ENCODE measurements at regions not wholly inside any gene's neighbourhood (a gene's known extent, or its start where the extent isn't known, plus 50 kb on each side); places are given as distances from the start of the nearest gene placed in this dataset.

DNA sequence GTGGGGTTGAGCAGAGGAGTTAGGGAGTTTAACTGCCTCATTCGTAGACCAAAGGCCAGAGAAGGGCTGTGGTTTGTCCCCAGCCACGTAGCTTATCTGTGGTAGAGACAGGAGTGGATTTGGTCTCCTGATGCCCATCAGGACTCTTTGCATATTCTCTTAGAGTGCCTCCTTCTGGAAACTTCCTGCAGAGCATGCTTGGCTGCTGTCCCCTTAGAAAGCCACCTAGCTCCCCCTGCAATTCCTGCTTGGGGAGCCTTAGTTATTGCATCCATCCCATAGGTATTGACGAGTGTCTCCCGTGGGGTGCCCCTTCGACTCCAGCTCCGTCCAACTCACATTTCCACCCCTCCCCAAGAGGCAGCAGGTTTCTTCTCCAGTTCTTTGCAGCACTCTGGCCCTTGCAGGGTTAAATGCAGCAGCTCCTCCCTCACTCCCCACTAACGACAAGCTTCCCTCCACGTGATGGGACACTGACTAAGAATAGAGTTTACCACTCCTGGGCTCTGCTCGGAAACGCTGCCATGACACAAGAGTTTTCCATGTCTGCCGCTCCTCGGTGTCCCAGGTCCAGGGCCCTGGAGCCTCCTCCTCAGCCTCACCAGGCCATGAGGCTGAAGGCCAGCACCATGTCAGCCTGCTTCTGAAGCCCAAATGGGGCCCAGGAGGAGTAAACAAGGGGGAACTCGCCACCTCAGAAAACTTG, 147.8 kb upstream of the UNC5B start:
- H3K27ac ChIP-seq (ENCODE audit: low read depth, low read length), result no peak overlapping the region
- no peak overlapping the region for H3K9ac ChIP-seq (ENCODE audit: low read depth, low read length)
- H3K9me3 ChIP-seq (ENCODE audit: insufficient read depth, low read depth, low read length), result no peaks in the 10 kb centered on the region
- 68% methylated on average over 13 of the region's 13 CpGs for WGBS
- no peak overlapping the region for H3K4me3 ChIP-seq (ENCODE audit: low read length)
- H3K36me3 ChIP-seq (ENCODE audit: insufficient read depth, low read length), result no peaks in the 10 kb centered on the region
- H3K27me3 ChIP-seq (ENCODE audit: insufficient read depth, low read length), result no peaks in the 10 kb centered on the region
- peaks cover 8% of the 10 kb centered on the region; the same call in 1 of the 2 replicates for H3K4me1 ChIP-seq (ENCODE audit: insufficient read depth, low read length)

GRCh38 chr10:71065659-71066058, 146.7 kb upstream of the UNC5B start:
- Histone ChIP-seq H3K4me1 (ENCODE audit: insufficient read depth, low read length) (peaks cover 8% of the 10 kb centered on the region; the same call in 1 of the 2 replicates), H3K9ac (ENCODE audit: low read depth, low read length) (no peak overlapping the region), H3K4me3 (ENCODE audit: low read length) (no peak overlapping the region), H3K9me3 (ENCODE audit: insufficient read depth, low read depth, low read length) (no peaks in the 10 kb centered on the region), H3K27me3 (ENCODE audit: insufficient read depth, low read length) (no peaks in the 10 kb centered on the region), H3K36me3 (ENCODE audit: insufficient read depth, low read length) (no peaks in the 10 kb centered on the region), H3K27ac (ENCODE audit: low read depth, low read length) (no peak overlapping the region)
- 91% methylated on average over 2 of the region's 4 CpGs for WGBS

- WGBS, result 93% methylated on average over 10 of the region's 10 CpGs
- Histone ChIP-seq H3K4me1 (ENCODE audit: insufficient read depth, low read length) (peaks cover 8% of the 10 kb centered on the region; the same call in 1 of the 2 replicates), H3K27ac (ENCODE audit: low read depth, low read length) (no peak overlapping the region), H3K4me3 (ENCODE audit: low read length) (no peak overlapping the region), H3K36me3 (ENCODE audit: insufficient read depth, low read length) (no peaks in the 10 kb centered on the region), H3K27me3 (ENCODE audit: insufficient read depth, low read length) (no peaks in the 10 kb centered on the region), H3K9ac (ENCODE audit: low read depth, low read length) (no peak overlapping the region), H3K9me3 (ENCODE audit: insufficient read depth, low read depth, low read length) (no peaks in the 10 kb centered on the region)
These were observed 145.8 kb upstream of the UNC5B start for GRCh38 chr10:71066600-71066999.

GRCh38 chr10:71067098-71067740, 145.2 kb upstream of the UNC5B start:
- H3K27ac ChIP-seq (ENCODE audit: low read depth, low read length), result no peak overlapping the region
- 89% methylated on average over 15 of the region's 19 CpGs for WGBS
- peaks cover 8% of the 10 kb centered on the region; the same call in 1 of the 2 replicates for H3K4me1 ChIP-seq (ENCODE audit: insufficient read depth, low read length)
- H3K9ac ChIP-seq (ENCODE audit: low read depth, low read length), result no peak overlapping the region
- H3K4me3 ChIP-seq (ENCODE audit: low read length), result no peak overlapping the region
- H3K27me3 ChIP-seq (ENCODE audit: insufficient read depth, low read length), result no peaks in the 10 kb centered on the region
- no peaks in the 10 kb centered on the region for H3K9me3 ChIP-seq (ENCODE audit: insufficient read depth, low read depth, low read length)
- no peaks in the 10 kb centered on the region for H3K36me3 ChIP-seq (ENCODE audit: insufficient read depth, low read length)

- H3K4me1 ChIP-seq (ENCODE audit: insufficient read depth, low read length), result no peaks in the 10 kb centered on the region
- no peak overlapping the region for H3K9ac ChIP-seq (ENCODE audit: low read depth, low read length)
- H3K4me3 ChIP-seq (ENCODE audit: low read length), result no peak overlapping the region
- H3K36me3 ChIP-seq (ENCODE audit: insufficient read depth, low read length), result no peaks in the 10 kb centered on the region
- H3K9me3 ChIP-seq (ENCODE audit: insufficient read depth, low read depth, low read length), result no peaks in the 10 kb centered on the region
- H3K27me3 ChIP-seq (ENCODE audit: insufficient read depth, low read length), result no peaks in the 10 kb centered on the region
- no peak overlapping the region for H3K27ac ChIP-seq (ENCODE audit: low read depth, low read length)
- WGBS, result 79% methylated on average over 6 of the region's 6 CpGs
These were observed 143.5 kb upstream of the UNC5B start for GRCh38 chr10:71068861-71069271.

DNA sequence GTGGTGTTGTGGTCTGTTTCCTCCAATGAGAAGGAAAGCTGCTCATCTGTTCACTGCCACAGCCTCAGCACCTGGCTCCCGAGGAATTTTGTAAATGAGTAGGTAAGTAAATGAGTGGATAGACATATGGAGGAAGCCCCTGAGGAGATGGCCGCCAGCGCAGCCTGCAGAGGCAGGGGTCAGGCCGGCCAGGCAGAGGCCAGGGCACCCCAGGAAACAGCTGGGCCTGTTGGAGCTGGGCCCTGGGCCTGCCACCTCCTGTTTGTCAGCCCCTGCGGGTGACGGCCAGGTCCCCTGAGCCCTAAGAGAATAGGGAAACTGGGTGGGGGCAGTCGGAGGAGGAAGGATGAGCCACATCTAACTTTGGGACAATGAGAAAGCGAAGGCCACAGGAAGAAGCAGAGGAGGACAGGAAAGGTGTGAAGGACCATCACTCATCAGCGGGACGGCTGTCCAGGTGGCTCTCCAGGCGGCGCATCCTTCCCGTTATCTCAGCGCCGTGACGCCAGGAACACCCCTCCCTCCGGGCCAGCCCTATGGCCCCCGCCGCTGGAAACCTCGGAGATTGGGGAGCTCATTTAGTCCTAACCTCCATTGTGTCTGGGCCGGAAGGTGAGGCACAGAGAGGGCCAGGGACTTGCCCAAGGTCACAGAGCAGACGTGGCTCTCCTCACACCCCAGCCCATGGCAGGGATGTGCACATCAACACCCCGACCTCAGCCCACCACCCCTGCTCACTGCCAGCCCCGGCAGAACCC, 142.3 kb upstream of the UNC5B start:
- no peak overlapping the region for H3K9ac ChIP-seq (ENCODE audit: low read depth, low read length)
- no peaks in the 10 kb centered on the region for H3K36me3 ChIP-seq (ENCODE audit: insufficient read depth, low read length)
- no peaks in the 10 kb centered on the region for H3K27me3 ChIP-seq (ENCODE audit: insufficient read depth, low read length)
- WGBS, result 95% methylated on average over 24 of the region's 24 CpGs
- no peaks in the 10 kb centered on the region for H3K9me3 ChIP-seq (ENCODE audit: insufficient read depth, low read depth, low read length)
- no peak overlapping the region for H3K27ac ChIP-seq (ENCODE audit: low read depth, low read length)
- H3K4me3 ChIP-seq (ENCODE audit: low read length), result no peak overlapping the region
- H3K4me1 ChIP-seq (ENCODE audit: insufficient read depth, low read length), result 0 out of 2 replicates have a peak, but pooled peaks cover 3% of the 10 kb centered on the region

- Histone ChIP-seq H3K27ac (ENCODE audit: low read depth, low read length) (no peak overlapping the region), H3K36me3 (ENCODE audit: insufficient read depth, low read length) (no peaks in the 10 kb centered on the region), H3K27me3 (ENCODE audit: insufficient read depth, low read length) (no peaks in the 10 kb centered on the region), H3K9ac (ENCODE audit: low read depth, low read length) (no peak overlapping the region), H3K4me3 (ENCODE audit: low read length) (no peak overlapping the region), H3K9me3 (ENCODE audit: insufficient read depth, low read depth, low read length) (no peaks in the 10 kb centered on the region), H3K4me1 (ENCODE audit: insufficient read depth, low read length) (0 out of 2 replicates have a peak, but pooled peaks cover 3% of the 10 kb centered on the region)
- 79% methylated on average over 2 of the region's 2 CpGs for WGBS
These were observed 141.6 kb upstream of the UNC5B start for GRCh38 chr10:71070741-71071140.

DNA sequence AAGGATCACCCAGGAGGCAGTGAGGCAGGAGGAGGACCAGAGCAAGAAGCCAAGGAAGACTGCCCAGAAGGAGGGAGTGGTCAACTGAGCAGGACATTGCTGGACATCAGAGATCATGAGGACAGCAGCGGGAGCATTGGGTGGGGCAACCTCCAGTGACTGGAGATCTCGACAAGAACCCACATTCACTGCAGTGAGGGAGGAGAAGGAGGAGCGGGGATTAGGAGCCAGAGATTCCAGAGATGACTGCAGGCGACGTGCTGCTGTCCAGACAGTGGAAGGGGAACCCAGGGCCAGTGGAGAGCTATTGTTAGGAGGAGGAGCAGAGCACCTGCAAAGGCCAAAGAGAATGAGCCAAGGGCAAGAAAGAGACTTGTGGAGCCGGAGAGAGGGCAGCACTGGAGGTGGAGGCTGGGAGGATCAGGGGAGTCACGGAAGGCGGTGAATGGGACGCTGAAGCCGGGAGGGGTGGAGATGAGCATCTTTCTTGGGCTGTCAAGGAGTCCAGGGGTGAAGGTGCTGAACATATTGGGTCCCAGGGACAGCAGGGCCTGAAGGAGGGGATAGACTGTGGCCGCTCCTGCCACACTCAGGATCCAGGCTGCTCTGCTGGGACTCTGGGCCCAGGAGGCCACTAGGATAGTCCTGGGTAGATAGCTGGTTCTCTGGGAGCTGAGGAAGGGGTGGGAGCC, 140.1 kb upstream of the UNC5B start:
- Histone ChIP-seq H3K4me3 (ENCODE audit: low read length) (no peak overlapping the region), H3K36me3 (ENCODE audit: insufficient read depth, low read length) (no peaks in the 10 kb centered on the region), H3K4me1 (ENCODE audit: insufficient read depth, low read length) (peaks cover 11% of the 10 kb centered on the region), H3K27me3 (ENCODE audit: insufficient read depth, low read length) (no peaks in the 10 kb centered on the region), H3K27ac (ENCODE audit: low read depth, low read length) (no peak overlapping the region), H3K9me3 (ENCODE audit: insufficient read depth, low read depth, low read length) (no peaks in the 10 kb centered on the region), H3K9ac (ENCODE audit: low read depth, low read length) (no peak overlapping the region)
- WGBS, result 91% methylated on average over 11 of the region's 11 CpGs

- Histone ChIP-seq H3K4me1 (ENCODE audit: insufficient read depth, low read length) (peaks cover 11% of the 10 kb centered on the region), H3K36me3 (ENCODE audit: insufficient read depth, low read length) (no peaks in the 10 kb centered on the region), H3K27ac (ENCODE audit: low read depth, low read length) (no peak overlapping the region), H3K4me3 (ENCODE audit: low read length) (no peak overlapping the region), H3K27me3 (ENCODE audit: insufficient read depth, low read length) (0 out of 2 replicates have a peak, but pooled peaks cover 3% of the 10 kb centered on the region), H3K9ac (ENCODE audit: low read depth, low read length) (no peak overlapping the region), H3K9me3 (ENCODE audit: insufficient read depth, low read depth, low read length) (no peaks in the 10 kb centered on the region)
- WGBS, result 95% methylated on average over 5 of the region's 5 CpGs
These were observed 139.6 kb upstream of the UNC5B start for GRCh38 chr10:71072823-71073210.

GRCh38 chr10:71073451-71074175, 138.8 kb upstream of the UNC5B start:
- Histone ChIP-seq H3K9ac (ENCODE audit: low read depth, low read length) (no peak overlapping the region), H3K27me3 (ENCODE audit: insufficient read depth, low read length) (0 out of 2 replicates have a peak, but pooled peaks cover 3% of the 10 kb centered on the region), H3K4me3 (ENCODE audit: low read length) (no peak overlapping the region), H3K36me3 (ENCODE audit: insufficient read depth, low read length) (no peaks in the 10 kb centered on the region), H3K27ac (ENCODE audit: low read depth, low read length) (no peak overlapping the region), H3K9me3 (ENCODE audit: insufficient read depth, low read depth, low read length) (no peaks in the 10 kb centered on the region), H3K4me1 (ENCODE audit: insufficient read depth, low read length) (peaks cover 11% of the 10 kb centered on the region)
- WGBS, result 88% methylated on average over 12 of the region's 12 CpGs
